Kasumi-1 (cell line): ENCODE measurements at regions not wholly inside any gene's neighbourhood (a gene's known extent, or its start where the extent isn't known, plus 50 kb on each side); places are given as distances from the start of the nearest gene placed in this dataset.

Experiments
- DNase-seq, 2 experiments: peaks; one replicate each; lab custom pipeline; 2025; lab: John Stamatoyannopoulos, UW

DNA sequence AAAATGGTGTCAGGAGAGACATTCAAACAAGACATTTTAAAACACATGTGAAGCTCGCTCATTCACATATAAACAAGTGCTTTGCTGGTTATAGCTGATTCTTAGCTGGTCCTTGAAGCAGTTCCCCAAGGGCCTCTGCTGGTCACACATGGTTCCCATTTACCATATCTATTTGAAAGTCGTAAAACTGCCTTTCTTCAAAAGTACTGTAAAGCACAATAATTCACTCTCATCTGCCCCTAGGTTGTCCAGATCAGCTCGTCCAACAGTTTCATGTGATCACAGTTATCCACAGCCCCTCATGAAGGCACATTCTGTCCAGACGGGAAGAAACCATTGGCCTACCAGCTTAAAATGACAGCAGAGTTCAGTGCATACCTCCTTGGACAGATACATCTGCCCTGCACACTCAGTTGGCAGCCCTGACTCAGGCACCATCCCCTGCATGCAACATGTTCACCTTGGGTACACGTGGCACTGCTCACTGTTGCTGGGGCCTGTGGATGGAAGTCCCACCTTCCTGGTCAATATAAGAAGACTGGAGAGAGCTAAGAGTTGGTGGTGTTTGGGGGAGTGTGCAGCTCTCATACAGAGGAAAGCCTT lies 108.0 kb upstream of the HAAO start:
- DNase-seq: no peak

- DNase-seq: no peak
Observed at GRCh38 chr2:42897358-42897757, 105.0 kb upstream of the HAAO start.

GRCh38 chr2:42895791-42896135 lies 103.4 kb upstream of the HAAO start:
- DNase-seq: no peak

DNA sequence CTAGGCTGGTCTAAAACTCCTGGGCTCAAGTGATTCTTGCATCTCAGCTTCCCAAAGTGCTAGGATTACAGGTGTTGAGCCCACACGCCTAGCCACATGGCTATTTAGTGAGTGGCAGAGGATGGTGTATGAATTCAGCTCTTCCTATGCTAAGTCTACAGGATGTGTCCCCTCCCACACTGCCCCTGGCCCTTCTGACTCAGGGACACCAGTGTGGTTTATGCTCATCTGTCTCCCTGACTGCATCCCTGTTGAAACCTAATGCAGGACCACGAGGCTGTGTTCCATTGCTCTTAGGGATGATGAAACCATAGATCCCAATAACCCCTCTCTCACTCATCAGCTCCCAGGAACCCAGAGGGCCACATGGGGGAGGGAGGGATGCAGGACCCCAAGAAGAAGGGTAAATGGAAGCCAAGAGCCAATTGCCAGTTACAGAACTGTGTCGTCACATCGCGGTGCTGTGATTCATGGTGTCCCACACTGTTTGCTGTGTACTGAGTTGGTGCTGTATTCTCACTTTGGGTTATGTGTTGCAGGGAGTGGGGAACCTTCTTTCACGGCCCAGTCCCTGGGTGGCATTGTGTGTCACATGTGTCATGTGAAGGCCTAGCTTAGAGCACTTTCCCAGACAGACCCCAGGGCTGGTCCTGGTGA lies 102.9 kb upstream of the HAAO start:
- no peak for DNase-seq

DNA sequence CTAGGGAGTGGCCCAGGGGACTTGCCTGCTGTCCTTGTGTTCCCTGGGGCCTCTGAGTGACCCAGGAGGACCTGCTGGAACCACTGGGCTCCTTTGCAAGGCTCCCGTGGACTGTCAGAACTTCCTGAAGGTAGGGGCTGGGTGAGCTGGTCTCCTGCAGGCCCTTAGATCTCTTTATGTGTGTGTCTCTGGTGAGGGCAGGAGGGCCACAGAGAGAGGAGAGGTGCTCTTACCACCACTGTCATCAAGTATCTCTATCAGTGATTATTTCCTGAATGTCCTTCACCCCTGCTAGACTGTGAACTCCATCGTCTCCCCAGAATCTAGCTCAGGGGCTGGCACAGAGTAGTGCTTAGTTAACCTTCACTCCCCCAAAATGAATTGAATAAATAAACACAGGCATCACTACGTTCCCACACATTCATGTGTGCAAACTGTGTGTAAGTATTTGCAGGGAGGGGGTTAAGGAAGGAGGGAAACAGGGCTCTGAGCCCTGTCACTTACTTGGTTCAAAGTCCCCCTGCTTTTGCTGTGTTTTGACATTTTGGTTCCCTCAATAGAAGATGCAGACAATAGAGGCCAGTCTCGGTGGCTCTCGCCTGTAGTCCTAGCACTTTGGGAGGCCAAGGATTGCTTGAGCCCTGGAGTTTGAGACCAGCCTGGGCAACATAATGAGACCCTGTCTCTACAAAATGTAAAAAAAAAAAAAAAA lies 100.8 kb upstream of the HAAO start:
- DNase-seq: no peak

DNA sequence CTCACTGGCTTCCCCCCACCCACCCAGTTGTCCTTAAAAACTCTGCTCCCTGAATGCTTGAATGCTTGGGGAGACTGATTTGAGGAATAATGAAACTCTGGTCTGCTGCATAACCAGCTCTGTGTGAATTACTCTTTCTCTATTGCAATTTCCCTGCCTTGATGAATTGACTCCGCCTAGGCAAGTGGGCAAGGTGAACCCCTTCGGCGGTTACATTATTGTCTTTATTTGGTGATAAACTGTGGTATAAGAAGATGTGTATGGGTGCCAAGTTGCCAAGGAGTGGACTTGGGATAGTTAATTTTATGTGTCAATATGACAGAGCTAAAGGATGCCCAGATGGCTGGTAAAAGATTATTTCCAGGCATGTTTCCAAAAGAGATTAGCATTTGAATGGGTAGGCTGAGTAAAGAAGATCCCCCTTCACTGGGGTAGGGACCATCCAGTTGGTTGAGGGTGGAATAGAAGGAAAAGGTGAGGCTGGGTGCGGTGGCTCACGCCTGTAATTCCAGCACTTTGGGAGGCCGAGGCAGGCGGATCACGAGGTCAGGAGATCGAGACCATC lies 98.5 kb upstream of the HAAO start:
- DNase-seq: no peak

- DNase-seq: no peak
Observed at GRCh38 chr2:42888321-42889245, 96.2 kb upstream of the HAAO start.

- no peak for DNase-seq
Observed at GRCh38 chr2:42886921-42887320, 94.5 kb upstream of the HAAO start.

- no peak for DNase-seq
Observed at GRCh38 chr2:42882756-42883155, 90.4 kb upstream of the HAAO start.

GRCh38 chr2:42881732-42882131 lies 89.3 kb upstream of the HAAO start:
- no peak for DNase-seq

- no peak for DNase-seq
Observed at GRCh38 chr2:42880738-42881690, 88.6 kb upstream of the HAAO start.

DNA sequence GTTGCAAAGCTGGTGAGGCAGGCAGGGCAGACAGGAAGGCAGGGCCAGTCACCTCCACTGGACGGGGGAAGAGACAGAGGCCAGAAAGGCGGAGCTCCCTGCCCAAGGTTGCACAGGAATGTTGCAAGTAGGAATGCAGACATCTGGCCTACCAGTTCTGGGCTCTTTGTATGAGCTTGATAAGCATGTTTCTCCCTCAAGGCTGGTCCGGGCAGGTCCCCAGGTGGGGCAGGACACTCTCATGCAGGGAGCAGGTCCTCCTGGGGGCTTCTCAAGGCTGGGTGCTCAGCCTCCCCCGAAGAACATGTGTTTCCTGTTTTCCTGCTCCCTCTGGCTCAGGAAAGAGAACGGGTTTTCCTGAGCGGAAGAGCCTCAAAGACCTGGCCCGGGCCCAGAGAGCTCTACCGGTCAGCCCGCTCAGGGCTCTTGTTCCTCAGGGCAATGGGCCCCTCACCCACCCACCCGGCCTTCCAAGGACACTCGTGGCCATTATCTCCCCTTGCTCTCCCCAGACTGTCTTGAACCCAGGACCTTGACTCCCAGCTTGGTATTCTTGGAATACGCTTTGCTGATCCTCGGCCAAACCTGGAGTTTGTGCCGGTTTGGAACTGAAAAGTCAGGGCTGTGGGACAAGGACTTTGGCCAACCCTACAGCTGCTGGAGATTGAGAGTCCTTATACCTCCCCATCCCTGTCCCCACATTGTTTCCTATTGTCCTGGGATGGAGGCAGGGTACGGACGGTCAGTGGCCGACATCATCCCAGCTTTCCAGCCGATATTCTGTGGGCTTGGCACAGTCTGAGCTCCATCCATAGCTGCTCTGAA lies 87.7 kb upstream of the HAAO start:
- peak; percentile 15 to 36 for DNase-seq

DNA sequence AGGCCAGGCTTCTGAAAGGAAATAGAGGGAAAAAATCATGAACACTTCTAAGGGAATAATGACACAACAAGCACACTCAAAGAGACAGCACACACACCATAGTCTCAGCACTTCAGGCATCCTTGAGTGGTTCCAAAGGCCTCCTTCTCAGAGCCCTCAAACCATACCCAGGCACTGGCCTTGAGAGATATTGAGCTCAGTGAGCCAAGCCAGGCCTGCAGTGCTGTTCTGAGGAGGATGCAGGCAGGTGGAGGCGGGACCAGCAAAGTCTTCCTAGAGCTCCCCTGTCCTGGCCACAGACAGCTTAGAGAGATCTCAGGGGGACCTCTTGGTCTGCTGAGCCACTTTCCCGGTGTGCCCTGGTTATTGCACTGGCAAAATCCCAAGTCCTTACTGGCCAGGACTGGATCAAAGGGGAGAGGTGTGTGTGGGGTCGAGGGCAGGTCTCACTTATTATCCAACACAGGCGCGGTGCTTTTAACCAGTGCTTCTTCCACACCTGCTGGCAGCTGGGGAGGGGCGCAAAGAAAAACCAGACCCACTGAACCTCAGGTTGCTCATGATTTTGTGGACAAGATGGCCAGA lies 86.8 kb upstream of the HAAO start:
- no peak for DNase-seq

DNA sequence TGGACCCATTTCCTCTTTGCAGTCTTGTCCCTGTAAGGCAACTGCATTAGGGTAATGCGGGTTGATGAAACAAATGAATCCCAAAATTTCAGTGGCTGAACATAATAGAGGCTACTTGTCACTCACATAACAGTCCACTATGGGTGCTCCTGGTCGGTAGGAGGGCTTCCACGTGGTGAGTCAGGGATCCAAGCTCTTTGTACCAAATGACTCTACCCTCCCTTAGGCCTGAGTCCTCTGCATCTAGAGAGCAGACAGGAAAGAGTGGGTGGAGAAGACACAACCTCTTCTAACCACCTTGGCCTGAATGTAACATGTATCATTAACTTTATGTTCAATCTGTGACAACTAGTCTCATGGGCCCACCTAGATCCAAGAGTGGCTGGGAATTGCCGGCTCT lies 86.2 kb upstream of the HAAO start:
- DNase-seq: no peak

- no peak for DNase-seq
Observed at GRCh38 chr2:42877936-42878335, 85.6 kb upstream of the HAAO start.

DNA sequence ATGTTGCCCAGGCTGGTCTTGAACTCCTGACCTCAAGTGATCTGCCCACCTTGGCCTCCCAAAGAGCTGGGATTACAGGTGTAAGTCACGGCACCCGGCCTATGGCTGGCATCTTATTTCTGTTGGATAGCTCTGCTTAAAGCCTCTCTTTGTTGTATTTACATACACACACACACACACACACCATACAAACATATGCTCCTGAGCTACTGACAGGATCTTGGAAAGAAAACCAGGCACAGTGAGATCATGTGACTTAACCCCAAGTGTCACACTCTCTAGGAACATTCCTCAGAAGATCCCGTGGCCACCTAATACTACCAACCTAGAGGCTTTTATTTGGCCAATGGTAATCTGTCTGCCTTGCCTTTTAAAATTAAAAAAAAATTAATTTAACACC lies 85.1 kb upstream of the HAAO start:
- DNase-seq: no peak

GRCh38 chr2:42876326-42876751 lies 84.0 kb upstream of the HAAO start:
- DNase-seq: no peak

GRCh38 chr2:42875880-42876279 lies 83.5 kb upstream of the HAAO start:
- no peak for DNase-seq

GRCh38 chr2:42874949-42875801 lies 82.8 kb upstream of the HAAO start:
- DNase-seq: no peak
